ENCODE measurements at regions not wholly inside any gene's neighbourhood (a gene's known extent, or its start where the extent isn't known, plus 50 kb on each side); places are given as distances from the start of the nearest gene placed in this dataset.

- Histone ChIP-seq H3K27me3 (ENCODE audit: control insufficient read depth, insufficient read depth, low read length) (no peaks in the 10 kb centered on the region), H3K4me1 (ENCODE audit: control insufficient read depth, insufficient read depth, low read length) (peaks cover 6% of the 10 kb centered on the region), H3K9me3 (replicated peaks; ENCODE audit: control insufficient read depth, low read depth, low read length) (no peaks in the 10 kb centered on the region), H3K27ac (ENCODE audit: low read length) (no peak overlapping the region), H3K36me3 (ENCODE audit: control insufficient read depth, insufficient read depth, low read length) (no peaks in the 10 kb centered on the region), H3K4me3 (ENCODE audit: low read length) (no peak overlapping the region)
- 62% methylated on average over 10 of the region's 10 CpGs for WGBS (ENCODE audit: insufficient coverage)
- peak; percentile 6 for DNase-seq
These were observed 335.2 kb upstream of the RNF32 start for GRCh38 chr7:156305351-156305750.

DNA sequence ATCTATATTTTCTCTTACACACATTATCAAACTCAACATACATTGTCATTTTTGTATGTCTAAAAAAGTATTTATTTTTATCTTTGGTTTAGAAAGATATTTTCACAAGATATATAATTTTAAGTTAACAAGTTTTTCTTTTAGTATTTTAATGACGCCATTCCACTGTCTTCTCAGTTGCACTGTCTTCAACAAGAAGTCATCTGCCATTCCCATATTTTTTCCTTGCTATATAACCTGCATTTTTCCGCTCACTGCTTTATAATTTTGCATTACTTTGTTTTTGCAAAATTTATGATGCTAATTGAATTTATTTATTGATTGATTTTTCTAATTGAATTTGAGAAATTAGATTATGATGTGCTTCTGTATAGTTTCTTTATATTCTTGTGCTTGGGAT is 357.8 kb upstream of the RNF32 start:
- WGBS (ENCODE audit: insufficient coverage), result no CpG with 5 or more reads among the region's 2 CpGs
- no peaks in the 10 kb centered on the region for H3K4me1 ChIP-seq (ENCODE audit: control insufficient read depth, insufficient read depth, low read length)

DNA sequence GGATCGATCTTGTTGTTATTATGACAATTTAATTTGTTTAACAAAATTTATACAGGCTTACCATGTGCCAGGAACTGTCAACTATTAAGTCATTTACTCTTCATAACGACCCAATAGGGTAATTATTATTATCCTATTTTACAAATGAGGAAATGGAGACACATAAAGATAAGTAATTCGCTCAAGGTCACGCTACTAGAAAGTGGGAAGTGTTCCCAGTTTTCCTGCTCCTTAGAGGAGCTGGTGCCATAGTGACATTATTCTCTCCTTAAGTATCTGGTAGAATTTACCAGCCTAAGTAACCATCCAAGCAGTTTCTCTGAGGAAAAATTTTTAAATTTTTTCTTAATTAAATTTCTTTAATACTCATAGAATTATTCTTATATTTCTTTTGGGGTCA is 360.9 kb upstream of the RNF32 start:
- no peak for DNase-seq
- no CpG with 5 or more reads among the region's 4 CpGs for WGBS (ENCODE audit: insufficient coverage)
- H3K4me3 ChIP-seq (ENCODE audit: low read length), result no peak overlapping the region

More for the DNA sequence above, 357.8 kb upstream of the RNF32 start:
- Histone ChIP-seq H3K27ac (ENCODE audit: low read length) (no peak overlapping the region), H3K9me3 (replicated peaks; ENCODE audit: control insufficient read depth, low read depth, low read length) (peaks cover 5% of the 10 kb centered on the region), H3K4me3 (ENCODE audit: low read length) (no peak overlapping the region), H3K36me3 (ENCODE audit: control insufficient read depth, insufficient read depth, low read length) (no peaks in the 10 kb centered on the region), H3K27me3 (ENCODE audit: control insufficient read depth, insufficient read depth, low read length) (no peaks in the 10 kb centered on the region)
- no peak for DNase-seq

DNA sequence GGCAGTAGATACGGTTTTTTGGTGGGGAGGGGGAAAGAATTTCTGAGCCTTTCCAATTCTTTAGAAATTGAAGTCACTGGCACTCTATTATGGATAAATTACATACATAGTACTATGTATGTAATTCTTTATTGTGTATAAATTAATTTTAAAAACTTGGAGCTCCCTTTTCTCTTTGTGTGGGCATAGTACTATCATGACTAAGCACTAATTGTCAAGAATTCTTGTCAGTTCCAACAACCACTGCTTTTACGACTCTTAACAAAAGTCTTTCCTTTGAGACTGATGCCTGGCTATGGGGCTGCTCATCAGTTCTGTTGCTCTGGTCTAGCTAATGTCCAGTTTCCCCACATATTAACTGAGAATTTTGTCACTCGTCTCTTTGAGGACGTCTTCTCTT is 365.3 kb upstream of the RNF32 start:
- WGBS (ENCODE audit: insufficient coverage), result 76% methylated on average over 3 of the region's 4 CpGs
- H3K4me3 ChIP-seq (ENCODE audit: low read length), result no peak overlapping the region
- H3K36me3 ChIP-seq (ENCODE audit: control insufficient read depth, insufficient read depth, low read length), result no peaks in the 10 kb centered on the region
- DNase-seq, result no peak
- H3K9me3 ChIP-seq (replicated peaks; ENCODE audit: control insufficient read depth, low read depth, low read length), result no peaks in the 10 kb centered on the region
- no peak overlapping the region for H3K27ac ChIP-seq (ENCODE audit: low read length)
- no peaks in the 10 kb centered on the region for H3K27me3 ChIP-seq (ENCODE audit: control insufficient read depth, insufficient read depth, low read length)
- H3K4me1 ChIP-seq (ENCODE audit: control insufficient read depth, insufficient read depth, low read length), result no peaks in the 10 kb centered on the region

More for the DNA sequence above, 360.9 kb upstream of the RNF32 start:
- H3K4me1 ChIP-seq (ENCODE audit: control insufficient read depth, insufficient read depth, low read length), result no peaks in the 10 kb centered on the region
- no peaks in the 10 kb centered on the region for H3K36me3 ChIP-seq (ENCODE audit: control insufficient read depth, insufficient read depth, low read length)
- H3K27me3 ChIP-seq (ENCODE audit: control insufficient read depth, insufficient read depth, low read length), result no peaks in the 10 kb centered on the region
- H3K9me3 ChIP-seq (replicated peaks; ENCODE audit: control insufficient read depth, low read depth, low read length), result peaks cover 5% of the 10 kb centered on the region
- no peak overlapping the region for H3K27ac ChIP-seq (ENCODE audit: low read length)

GRCh38 chr7:156274557-156274956 is 366.0 kb upstream of the RNF32 start:
- no peaks in the 10 kb centered on the region for H3K36me3 ChIP-seq (ENCODE audit: control insufficient read depth, insufficient read depth, low read length)
- no peak for DNase-seq
- WGBS (ENCODE audit: insufficient coverage), result no CpG with 5 or more reads among the region's 3 CpGs
- no peak overlapping the region for H3K27ac ChIP-seq (ENCODE audit: low read length)
- H3K4me1 ChIP-seq (ENCODE audit: control insufficient read depth, insufficient read depth, low read length), result no peaks in the 10 kb centered on the region
- no peaks in the 10 kb centered on the region for H3K9me3 ChIP-seq (replicated peaks; ENCODE audit: control insufficient read depth, low read depth, low read length)
- H3K27me3 ChIP-seq (ENCODE audit: control insufficient read depth, insufficient read depth, low read length), result no peaks in the 10 kb centered on the region
- H3K4me3 ChIP-seq (ENCODE audit: low read length), result no peak overlapping the region

DNA sequence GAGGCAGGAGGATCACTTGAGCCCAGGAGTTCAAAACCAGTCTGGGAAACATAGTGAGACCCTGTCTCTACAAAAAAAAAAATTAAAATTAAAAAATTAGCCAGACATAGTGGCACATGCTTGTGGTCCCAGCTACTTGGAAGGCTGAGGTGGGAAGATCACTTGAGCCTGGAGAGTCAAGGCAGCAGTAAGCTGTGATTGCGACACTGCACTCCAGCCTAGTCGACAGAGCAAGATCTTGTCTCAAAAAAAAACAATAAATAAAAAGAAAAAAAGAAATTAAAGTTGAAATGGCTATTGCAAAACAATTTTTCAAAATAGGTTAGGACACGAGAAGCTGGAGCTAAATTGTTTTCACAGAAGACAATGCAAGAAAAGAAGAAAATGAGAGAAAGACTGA is 379.0 kb upstream of the RNF32 start:
- H3K4me3 ChIP-seq (ENCODE audit: low read length), result no peak overlapping the region
- no peaks in the 10 kb centered on the region for H3K27me3 ChIP-seq (ENCODE audit: control insufficient read depth, insufficient read depth, low read length)
- no peaks in the 10 kb centered on the region for H3K4me1 ChIP-seq (ENCODE audit: control insufficient read depth, insufficient read depth, low read length)
- no peak overlapping the region for H3K27ac ChIP-seq (ENCODE audit: low read length)
- no peak for DNase-seq
- no peaks in the 10 kb centered on the region for H3K36me3 ChIP-seq (ENCODE audit: control insufficient read depth, insufficient read depth, low read length)
- H3K9me3 ChIP-seq (replicated peaks; ENCODE audit: control insufficient read depth, low read depth, low read length), result no peaks in the 10 kb centered on the region
- 40% methylated on average over 1 of the region's 3 CpGs for WGBS (ENCODE audit: insufficient coverage)

- Histone ChIP-seq H3K27me3 (ENCODE audit: control insufficient read depth, insufficient read depth, low read length) (no peaks in the 10 kb centered on the region), H3K4me3 (ENCODE audit: low read length) (no peak overlapping the region), H3K27ac (ENCODE audit: low read length) (no peak overlapping the region), H3K9me3 (replicated peaks; ENCODE audit: control insufficient read depth, low read depth, low read length) (no peaks in the 10 kb centered on the region), H3K4me1 (ENCODE audit: control insufficient read depth, insufficient read depth, low read length) (no peaks in the 10 kb centered on the region), H3K36me3 (ENCODE audit: control insufficient read depth, insufficient read depth, low read length) (no peaks in the 10 kb centered on the region)
- DNase-seq, result no peak
- no CpG with 5 or more reads among the region's 1 CpG for WGBS (ENCODE audit: insufficient coverage)
These were observed 382.7 kb upstream of the RNF32 start for GRCh38 chr7:156257904-156258303.

DNA sequence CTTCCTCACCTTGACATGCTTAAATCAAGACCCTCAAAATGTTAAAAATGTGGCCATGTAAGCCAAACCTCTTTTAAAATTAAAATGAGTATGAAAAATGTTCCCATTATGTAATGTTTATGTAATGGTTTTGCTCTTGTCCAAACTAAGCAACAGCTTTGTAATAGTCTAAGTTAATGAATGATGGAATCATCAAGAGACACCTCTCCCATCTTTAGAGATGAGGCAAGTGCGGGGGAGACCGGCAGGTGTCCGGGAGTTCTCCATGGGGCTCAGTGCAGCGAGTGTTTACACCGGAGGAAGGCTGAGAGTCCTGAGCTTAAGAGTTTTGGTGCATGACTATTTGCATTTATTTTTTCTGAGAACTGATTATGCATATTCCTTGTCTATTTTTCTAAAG is 384.9 kb upstream of the RNF32 start:
- no CpG with 5 or more reads among the region's 5 CpGs for WGBS (ENCODE audit: insufficient coverage)
- no peak overlapping the region for H3K27ac ChIP-seq (ENCODE audit: low read length)
- DNase-seq, result no peak
- no peaks in the 10 kb centered on the region for H3K27me3 ChIP-seq (ENCODE audit: control insufficient read depth, insufficient read depth, low read length)
- no peaks in the 10 kb centered on the region for H3K4me1 ChIP-seq (ENCODE audit: control insufficient read depth, insufficient read depth, low read length)
- no peak overlapping the region for H3K4me3 ChIP-seq (ENCODE audit: low read length)
- no peaks in the 10 kb centered on the region for H3K9me3 ChIP-seq (replicated peaks; ENCODE audit: control insufficient read depth, low read depth, low read length)
- no peaks in the 10 kb centered on the region for H3K36me3 ChIP-seq (ENCODE audit: control insufficient read depth, insufficient read depth, low read length)

DNA sequence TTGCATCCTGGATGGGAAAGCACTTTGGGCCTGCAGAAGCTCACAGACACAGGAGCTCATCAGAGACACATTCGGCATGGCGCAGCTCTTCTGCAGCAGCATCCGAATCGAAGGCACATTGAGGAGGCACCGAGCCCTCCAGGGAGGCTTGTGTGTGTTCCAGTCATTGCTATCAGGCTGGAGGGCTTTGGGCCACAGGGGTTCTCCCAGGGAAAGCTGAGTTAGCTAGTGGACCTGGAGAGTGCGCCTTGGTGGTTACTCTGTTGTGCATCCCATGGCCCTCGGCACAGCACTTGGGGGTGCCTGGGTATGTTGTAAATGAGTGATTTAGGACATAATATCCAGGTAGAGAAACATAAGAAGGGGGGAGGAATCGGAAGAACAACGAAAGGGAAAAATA is 388.7 kb upstream of the RNF32 start:
- DNase-seq, result no peak
- Histone ChIP-seq H3K27ac (ENCODE audit: low read length) (no peak overlapping the region), H3K36me3 (ENCODE audit: control insufficient read depth, insufficient read depth, low read length) (no peaks in the 10 kb centered on the region), H3K9me3 (replicated peaks; ENCODE audit: control insufficient read depth, low read depth, low read length) (no peaks in the 10 kb centered on the region), H3K4me1 (ENCODE audit: control insufficient read depth, insufficient read depth, low read length) (no peaks in the 10 kb centered on the region), H3K4me3 (ENCODE audit: low read length) (no peak overlapping the region), H3K27me3 (ENCODE audit: control insufficient read depth, insufficient read depth, low read length) (no peaks in the 10 kb centered on the region)
- 84% methylated on average over 8 of the region's 9 CpGs for WGBS (ENCODE audit: insufficient coverage)

- Histone ChIP-seq H3K9me3 (replicated peaks; ENCODE audit: control insufficient read depth, low read depth, low read length) (peaks cover 2% of the 10 kb centered on the region), H3K4me1 (ENCODE audit: control insufficient read depth, insufficient read depth, low read length) (no peaks in the 10 kb centered on the region), H3K4me3 (ENCODE audit: low read length) (no peak overlapping the region), H3K36me3 (ENCODE audit: control insufficient read depth, insufficient read depth, low read length) (no peaks in the 10 kb centered on the region), H3K27ac (ENCODE audit: low read length) (no peak overlapping the region), H3K27me3 (ENCODE audit: control insufficient read depth, insufficient read depth, low read length) (no peaks in the 10 kb centered on the region)
- no peak for DNase-seq
These were observed 400.0 kb upstream of the RNF32 start for GRCh38 chr7:156240532-156240931.

DNA sequence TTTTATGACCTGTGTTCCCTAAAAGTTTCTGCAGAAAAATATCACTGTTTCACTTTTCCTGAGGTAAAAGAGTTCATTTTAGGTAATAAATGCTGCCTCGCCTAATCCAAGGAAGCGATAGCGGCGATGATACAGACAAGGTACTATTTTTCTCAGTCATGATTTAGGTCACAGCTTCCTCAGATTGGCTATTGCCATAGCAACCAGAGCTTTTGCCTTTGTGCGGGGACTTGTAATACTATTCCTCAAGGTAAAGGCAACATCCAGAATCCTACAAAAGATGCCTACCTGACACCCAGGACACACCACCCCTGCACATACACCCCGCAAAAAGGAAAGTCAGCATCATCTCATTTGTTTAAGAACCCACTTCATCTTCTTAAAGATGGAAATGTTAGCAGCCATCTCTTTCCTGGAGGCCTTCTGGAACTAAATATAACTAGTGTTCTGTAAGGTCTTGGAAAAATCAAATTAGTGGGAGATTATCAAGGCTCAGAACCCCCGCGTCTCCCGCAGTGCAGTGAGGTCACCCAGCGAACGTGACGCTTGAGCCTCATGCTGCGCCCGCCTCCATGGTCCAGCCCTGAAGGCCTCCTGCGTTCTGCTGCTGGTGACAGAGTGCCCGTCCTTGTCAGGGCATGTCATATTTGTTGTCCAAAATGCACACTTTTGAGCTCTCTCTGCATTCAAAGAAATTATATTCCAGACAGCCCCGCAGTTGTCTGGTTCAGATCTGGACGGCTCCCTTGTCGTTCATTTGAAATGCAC is 402.0 kb upstream of the RNF32 start:
- Histone ChIP-seq H3K36me3 (ENCODE audit: control insufficient read depth, insufficient read depth, low read length) (no peaks in the 10 kb centered on the region), H3K27me3 (ENCODE audit: control insufficient read depth, insufficient read depth, low read length) (no peaks in the 10 kb centered on the region), H3K9me3 (replicated peaks; ENCODE audit: control insufficient read depth, low read depth, low read length) (peaks cover 2% of the 10 kb centered on the region), H3K4me3 (ENCODE audit: low read length) (no peak overlapping the region), H3K4me1 (ENCODE audit: control insufficient read depth, insufficient read depth, low read length) (no peaks in the 10 kb centered on the region), H3K27ac (ENCODE audit: low read length) (no peak overlapping the region)
- WGBS (ENCODE audit: insufficient coverage), result 84% methylated on average over 18 of the region's 19 CpGs
- DNase-seq, result no peak
